Stomach smooth muscle (tissue), 2 donors: ENCODE measurements at regions not wholly inside any gene's neighbourhood (a gene's known extent, or its start where the extent isn't known, plus 50 kb on each side); places are given as distances from the start of the nearest gene placed in this dataset.

ENCODE experiments used
- H3K27ac ChIP-seq: one replicate; pipeline ENCODE4 v1.7.0; 2013; ENCODE audit warnings: mild to moderate bottlenecking, low read length, inconsistent platforms
- H3K27me3 ChIP-seq, 2 donors: one replicate each; pipeline ENCODE4 v1.7.0; 2013; ENCODE audit warnings: low read length in 2 of 2; ENCODE audit not compliant: insufficient read depth in 2 of 2, control insufficient read depth in 1 of 2
- H3K36me3 ChIP-seq, 2 donors: one replicate each; pipeline ENCODE4 v1.7.0; 2013; ENCODE audit warnings: low read length in 2 of 2; ENCODE audit not compliant: control insufficient read depth in 2 of 2, insufficient read depth in 2 of 2
- H3K4me1 ChIP-seq: one replicate; pipeline ENCODE4 v1.7.0; 2013; ENCODE audit warnings: low read length; ENCODE audit not compliant: control insufficient read depth, insufficient read depth
- H3K4me3 ChIP-seq, 2 donors: one replicate each; pipeline ENCODE4 v1.7.0; 2013; ENCODE audit warnings: low read length in 2 of 2
- H3K9ac ChIP-seq, 2 donors: one replicate each; pipeline ENCODE4 v1.7.0; 2013; ENCODE audit warnings: low read length in 2 of 2, mild to moderate bottlenecking in 1 of 2
- H3K9me3 ChIP-seq, 2 donors: one replicate each; pipeline ENCODE4 v1.7.0; 2013; ENCODE audit warnings: low read length in 2 of 2; ENCODE audit not compliant: control insufficient read depth in 2 of 2
- donor health status: healthy.
- donor health status: Pancreatic carcinoma.

DNA sequence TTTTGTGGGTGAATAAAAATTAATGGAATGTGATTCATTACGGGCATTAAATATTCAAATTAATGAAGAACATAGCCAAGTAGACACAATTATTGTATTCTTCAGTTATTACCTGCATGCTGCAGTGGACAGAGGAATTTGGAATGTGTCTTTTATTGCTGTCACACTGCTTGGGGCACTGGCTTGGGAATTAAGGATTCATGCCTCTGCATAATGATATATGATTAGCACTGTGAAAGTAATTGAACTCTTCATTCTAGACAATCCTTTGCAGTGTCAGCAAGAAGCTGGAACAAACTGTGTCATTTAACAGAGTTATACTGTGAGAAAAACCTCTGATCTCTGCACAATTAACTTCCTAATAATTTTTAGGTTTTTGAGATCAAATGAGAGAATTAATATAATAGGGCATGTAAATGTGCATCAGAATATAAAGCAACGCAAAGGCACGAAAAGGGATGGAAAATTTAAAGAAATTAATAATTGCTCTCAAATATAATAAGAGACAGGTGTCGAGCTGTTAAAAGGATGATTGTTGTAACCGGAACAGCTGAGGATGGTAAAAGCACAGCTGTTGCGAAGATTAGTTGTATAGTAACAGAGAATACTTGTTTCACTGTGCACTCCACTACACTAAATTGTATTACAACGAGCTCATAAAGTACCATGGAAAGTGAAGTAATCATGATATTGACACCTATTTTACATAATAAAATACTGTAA, 235.1 kb upstream of the MIR17HG start:
- Histone ChIP-seq H3K9me3 (no peaks in the 10 kb centered on the region), H3K9ac (no peak overlapping the region), H3K4me3 (no peak overlapping the region), H3K27me3 (no peaks in the 10 kb centered on the region), H3K4me1 (no peaks in the 10 kb centered on the region), H3K27ac (no peak overlapping the region), H3K36me3 (no peaks in the 10 kb centered on the region)

DNA sequence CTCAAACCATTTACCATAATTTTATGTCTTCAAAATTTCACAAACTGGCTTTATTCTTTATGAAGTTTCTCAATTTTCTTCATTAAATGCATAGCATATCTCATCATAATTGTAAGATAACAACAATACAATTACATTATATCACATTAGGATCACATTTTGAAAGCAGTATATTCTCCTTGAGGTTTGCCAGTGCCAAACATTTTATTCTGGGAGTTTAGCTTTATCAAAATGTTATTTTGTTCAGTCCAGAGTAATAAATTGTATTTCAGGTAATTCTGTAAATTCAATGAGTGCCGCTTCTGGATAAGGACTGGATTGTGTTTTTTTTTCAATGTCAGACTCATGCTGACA, 234.6 kb upstream of the MIR17HG start:
- no peaks in the 10 kb centered on the region for H3K36me3 ChIP-seq
- H3K4me1 ChIP-seq, result no peaks in the 10 kb centered on the region
- no peak overlapping the region for H3K27ac ChIP-seq
- H3K27me3 ChIP-seq, result no peaks in the 10 kb centered on the region
- no peak overlapping the region for H3K4me3 ChIP-seq
- no peaks in the 10 kb centered on the region for H3K9me3 ChIP-seq
- H3K9ac ChIP-seq, result no peak overlapping the region

DNA sequence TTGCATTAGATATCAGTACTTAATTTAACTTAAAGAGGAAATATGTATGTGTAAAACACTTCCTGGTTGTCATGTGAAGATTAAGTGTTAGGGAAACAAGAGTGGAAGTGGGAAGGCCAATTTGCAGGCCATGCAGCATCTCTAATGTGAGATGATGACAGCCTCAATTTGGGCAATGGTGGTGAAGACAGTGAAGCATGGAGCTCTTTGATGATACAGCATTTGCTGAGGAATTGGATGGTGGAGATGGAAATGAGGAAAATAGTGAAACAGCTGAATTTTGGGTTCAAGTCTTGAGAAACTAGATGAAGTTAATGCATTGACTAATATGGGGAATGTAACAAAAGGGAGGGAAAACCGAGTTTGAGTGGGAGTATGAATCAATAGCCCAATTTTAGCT, 231.7 kb upstream of the MIR17HG start:
- Histone ChIP-seq H3K9ac (no peak overlapping the region), H3K27me3 (no peaks in the 10 kb centered on the region), H3K9me3 (no peaks in the 10 kb centered on the region), H3K36me3 (no peaks in the 10 kb centered on the region), H3K4me3 (no peak overlapping the region), H3K4me1 (no peaks in the 10 kb centered on the region), H3K27ac (no peak overlapping the region)

DNA sequence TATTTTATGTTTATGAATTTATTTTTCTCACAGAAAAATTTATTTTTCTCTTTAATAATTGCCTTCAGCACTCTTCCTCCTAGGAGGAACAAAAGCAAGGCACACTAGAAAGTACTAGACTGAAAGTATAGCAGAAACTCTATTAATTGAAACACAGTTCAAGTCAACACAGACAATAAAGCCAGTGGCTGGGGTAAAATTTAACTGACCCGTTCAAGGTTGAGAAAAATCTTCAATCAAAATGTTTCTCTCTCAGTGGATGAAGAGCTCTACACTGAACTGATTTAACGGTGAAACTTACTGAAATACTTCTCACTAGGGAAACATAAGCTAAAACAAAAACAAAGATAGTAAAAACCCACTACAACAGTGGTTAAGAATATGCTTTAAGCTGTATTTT, 230.1 kb upstream of the MIR17HG start:
- H3K36me3 ChIP-seq, result no peaks in the 10 kb centered on the region
- no peaks in the 10 kb centered on the region for H3K9me3 ChIP-seq
- H3K4me3 ChIP-seq, result no peak overlapping the region
- no peak overlapping the region for H3K9ac ChIP-seq
- H3K4me1 ChIP-seq, result no peaks in the 10 kb centered on the region
- H3K27ac ChIP-seq, result no peak overlapping the region
- no peaks in the 10 kb centered on the region for H3K27me3 ChIP-seq

DNA sequence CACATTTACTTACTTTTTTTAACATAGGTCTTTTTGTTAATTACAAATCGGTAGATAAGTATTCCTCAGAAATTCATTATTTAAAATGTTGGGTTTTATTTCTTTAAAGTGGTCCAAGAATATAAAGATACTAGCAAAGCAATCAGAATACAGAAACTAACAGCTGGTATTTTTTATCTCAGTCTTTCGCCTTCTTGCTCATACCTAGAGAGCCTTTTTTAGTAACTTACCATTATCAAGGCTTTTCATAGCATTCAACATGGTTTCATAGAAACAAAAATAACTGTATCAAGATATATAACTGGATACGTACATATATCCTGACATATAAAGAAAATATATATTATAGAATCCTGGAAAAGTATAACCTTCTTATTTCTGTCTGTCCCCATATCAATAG, 227.8 kb upstream of the MIR17HG start:
- no peak overlapping the region for H3K9ac ChIP-seq
- no peak overlapping the region for H3K27ac ChIP-seq
- H3K36me3 ChIP-seq, result no peaks in the 10 kb centered on the region
- no peak overlapping the region for H3K4me3 ChIP-seq
- no peaks in the 10 kb centered on the region for H3K27me3 ChIP-seq
- no peaks in the 10 kb centered on the region for H3K9me3 ChIP-seq
- H3K4me1 ChIP-seq, result no peaks in the 10 kb centered on the region

DNA sequence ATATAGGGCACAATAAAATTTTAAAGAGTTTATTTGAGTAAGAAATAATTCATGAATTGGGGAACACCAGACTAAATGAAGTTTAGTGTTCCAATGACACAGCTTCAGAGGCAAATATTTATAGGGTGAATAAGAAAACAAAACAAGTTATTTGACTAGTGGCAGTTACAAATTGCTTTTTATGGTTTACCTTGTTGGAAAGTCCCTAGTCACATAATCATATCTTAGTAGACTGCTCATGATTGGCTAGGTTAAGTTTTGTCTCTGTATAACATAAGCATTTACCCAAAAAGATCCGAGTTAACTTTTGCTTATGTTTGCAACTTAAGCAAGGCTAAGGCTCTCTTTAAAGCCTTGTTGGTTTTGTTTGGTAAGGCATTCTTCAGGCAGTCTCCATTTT, 224.7 kb upstream of the MIR17HG start:
- Histone ChIP-seq H3K4me1 (no peaks in the 10 kb centered on the region), H3K27me3 (no peaks in the 10 kb centered on the region), H3K36me3 (no peaks in the 10 kb centered on the region), H3K9ac (no peak overlapping the region), H3K27ac (no peak overlapping the region), H3K4me3 (no peak overlapping the region), H3K9me3 (no peaks in the 10 kb centered on the region)

DNA sequence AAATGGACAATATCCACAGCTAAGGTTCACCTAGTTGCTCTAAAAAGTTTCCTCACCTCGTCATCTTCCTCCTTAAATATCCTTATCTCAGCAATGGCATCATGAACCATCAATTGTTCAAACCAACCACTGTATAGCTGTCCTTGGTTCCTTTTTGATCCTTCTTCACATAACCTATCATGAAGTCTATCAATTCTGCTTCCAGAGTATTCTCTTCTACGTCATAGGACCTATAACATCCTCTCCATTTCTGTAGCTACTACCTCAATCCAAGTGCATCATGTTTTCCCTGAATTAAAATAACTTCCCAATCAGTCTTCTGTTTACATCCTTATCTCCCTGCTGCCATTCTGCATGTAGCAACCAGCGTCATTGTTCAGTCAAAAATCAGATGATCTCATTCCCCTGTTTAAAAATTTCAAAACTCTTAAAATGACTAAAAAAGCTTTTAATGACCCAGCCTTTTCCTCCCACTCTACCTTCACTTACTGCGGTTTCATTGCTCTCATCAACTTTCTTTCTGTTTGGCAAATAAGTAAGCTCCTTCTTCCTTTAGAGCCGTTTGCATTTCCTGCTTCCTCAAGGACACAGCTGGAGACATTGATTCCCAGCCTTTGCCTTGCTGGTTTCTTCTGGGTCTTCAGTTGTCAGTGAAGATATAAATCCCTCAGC, 223.9 kb upstream of the MIR17HG start:
- no peaks in the 10 kb centered on the region for H3K9me3 ChIP-seq
- no peak overlapping the region for H3K9ac ChIP-seq
- H3K4me1 ChIP-seq, result no peaks in the 10 kb centered on the region
- H3K27me3 ChIP-seq, result no peaks in the 10 kb centered on the region
- H3K4me3 ChIP-seq, result no peak overlapping the region
- H3K27ac ChIP-seq, result no peak overlapping the region
- no peaks in the 10 kb centered on the region for H3K36me3 ChIP-seq

DNA sequence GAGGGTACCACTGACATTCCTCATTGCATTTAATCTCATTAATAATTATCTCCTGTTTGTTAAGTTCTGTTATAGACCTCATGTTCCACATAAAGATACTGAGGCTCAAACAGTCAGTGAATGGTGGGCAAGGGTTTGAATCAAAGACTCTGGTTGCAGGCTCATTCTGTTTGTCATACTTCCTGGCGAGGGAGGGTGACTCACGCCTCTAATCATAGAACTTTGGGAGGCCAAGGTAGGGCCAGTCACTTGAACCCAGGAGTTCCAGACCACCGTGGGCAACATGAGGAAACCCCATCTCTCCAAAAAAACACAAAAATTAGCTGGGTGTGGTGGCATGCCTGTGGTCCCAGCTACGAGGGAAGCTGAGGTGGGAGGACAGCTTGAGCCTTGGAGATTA, 220.7 kb upstream of the MIR17HG start:
- Histone ChIP-seq H3K27me3 (no peaks in the 10 kb centered on the region), H3K4me1 (no peaks in the 10 kb centered on the region), H3K36me3 (no peaks in the 10 kb centered on the region), H3K4me3 (no peak overlapping the region), H3K9ac (no peak overlapping the region), H3K27ac (no peak overlapping the region), H3K9me3 (no peaks in the 10 kb centered on the region)

DNA sequence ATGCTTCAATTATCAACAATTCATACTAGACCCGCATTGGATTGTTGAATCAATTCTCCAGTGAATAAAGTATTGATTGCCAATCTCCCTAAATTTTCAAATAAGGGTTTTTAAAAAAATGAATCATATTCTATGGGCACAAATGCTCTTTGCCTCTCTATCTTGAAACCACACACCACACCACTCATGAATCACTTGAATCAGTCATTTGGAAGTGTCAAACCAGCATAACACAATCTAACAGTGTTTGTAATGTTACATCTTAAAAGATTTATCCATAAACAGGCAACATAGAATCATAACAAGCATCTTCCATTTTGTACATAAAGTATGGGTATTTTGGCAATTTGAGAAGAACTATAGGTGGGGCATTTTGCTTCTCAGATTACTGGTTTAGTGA, 219.5 kb upstream of the MIR17HG start:
- H3K9ac ChIP-seq, result no peak overlapping the region
- H3K9me3 ChIP-seq, result no peaks in the 10 kb centered on the region
- no peaks in the 10 kb centered on the region for H3K36me3 ChIP-seq
- H3K4me1 ChIP-seq, result no peaks in the 10 kb centered on the region
- no peak overlapping the region for H3K4me3 ChIP-seq
- H3K27ac ChIP-seq, result no peak overlapping the region
- no peaks in the 10 kb centered on the region for H3K27me3 ChIP-seq

DNA sequence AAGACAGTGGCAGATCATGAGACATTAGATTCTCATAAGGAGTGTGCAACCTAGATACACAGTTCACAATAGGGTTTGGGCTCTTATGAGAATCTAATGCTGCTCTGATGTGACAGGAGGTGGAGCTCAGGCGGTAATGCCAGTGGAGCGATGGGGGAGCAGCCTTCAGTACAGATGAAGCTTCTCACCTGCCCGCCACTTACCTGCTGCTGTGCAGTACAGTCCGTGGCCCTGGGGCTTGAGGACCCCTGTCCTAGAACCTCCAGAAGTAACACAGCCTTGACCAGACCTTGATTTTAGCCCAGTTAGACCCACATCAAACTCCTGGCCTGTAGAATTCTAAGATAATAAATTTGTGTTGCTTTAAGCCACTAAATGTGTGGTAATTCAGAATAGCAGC, 215.1 kb upstream of the MIR17HG start:
- no peak overlapping the region for H3K4me3 ChIP-seq
- no peaks in the 10 kb centered on the region for H3K36me3 ChIP-seq
- no peaks in the 10 kb centered on the region for H3K27me3 ChIP-seq
- H3K9ac ChIP-seq, result no peak overlapping the region
- no peak overlapping the region for H3K27ac ChIP-seq
- H3K9me3 ChIP-seq, result no peaks in the 10 kb centered on the region
- no peaks in the 10 kb centered on the region for H3K4me1 ChIP-seq

DNA sequence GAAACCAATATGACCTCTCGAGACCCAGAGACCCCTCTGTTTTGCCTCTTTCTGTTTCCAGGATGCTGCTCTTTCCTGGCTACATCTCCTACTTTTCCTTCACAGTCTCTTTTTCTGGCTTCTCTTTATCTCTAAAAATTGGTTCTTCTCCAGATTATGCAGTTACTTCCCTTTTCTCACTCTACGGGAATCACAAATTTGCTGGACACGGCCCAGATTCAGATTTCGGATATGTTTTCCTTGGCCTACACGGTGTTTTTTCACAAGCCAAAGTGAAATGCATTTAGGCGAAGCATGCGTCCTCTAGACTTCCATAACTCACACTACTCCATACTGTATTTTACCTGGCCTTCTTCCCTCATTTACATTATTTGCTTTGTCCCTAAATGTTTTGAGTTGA, 214.7 kb upstream of the MIR17HG start:
- no peaks in the 10 kb centered on the region for H3K4me1 ChIP-seq
- H3K4me3 ChIP-seq, result no peak overlapping the region
- H3K36me3 ChIP-seq, result no peaks in the 10 kb centered on the region
- no peak overlapping the region for H3K27ac ChIP-seq
- no peak overlapping the region for H3K9ac ChIP-seq
- H3K9me3 ChIP-seq, result no peaks in the 10 kb centered on the region
- H3K27me3 ChIP-seq, result no peaks in the 10 kb centered on the region
